ENCODE measurements at regions not wholly inside any gene's neighbourhood (a gene's known extent, or its start where the extent isn't known, plus 50 kb on each side); places are given as distances from the start of the nearest gene placed in this dataset.
"Not testable (repeated sequence)": the region's sequence is repeated elsewhere in the genome, so short reads cannot be mapped to it uniquely, and the experiment has no call there.

DNA sequence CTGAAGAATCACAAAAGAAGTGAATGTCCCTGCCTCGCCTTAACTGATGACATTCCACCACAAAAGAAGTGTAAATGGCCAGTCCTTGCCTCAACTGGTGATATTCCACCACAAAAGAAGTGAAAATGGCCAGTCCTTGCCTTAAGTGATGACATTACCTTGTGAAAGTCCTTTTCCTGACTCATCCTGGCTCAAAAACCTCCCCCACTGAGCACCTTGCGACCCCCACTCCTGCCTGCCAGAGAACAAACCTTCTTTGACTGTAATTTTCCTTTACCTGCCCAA, 328.5 kb upstream of the TECRL start:
- H3K4me1 ChIP-seq (ENCODE audit: control insufficient read depth, insufficient read depth, low read length), result peaks cover 35% of the 10 kb centered on the region
- not testable (repeated sequence) for H3K9me3 ChIP-seq (ENCODE audit: control insufficient read depth, insufficient read depth, low read depth, low read length); H3K4me3 ChIP-seq (ENCODE audit: low read depth, low read length); H3K36me3 ChIP-seq (ENCODE audit: control insufficient read depth, insufficient read depth, low read length); H3K27me3 ChIP-seq (ENCODE audit: control insufficient read depth, insufficient read depth, low read length); H3K9ac ChIP-seq (ENCODE audit: low read length)
- H3K27ac ChIP-seq (ENCODE audit: low read depth, low read length), result peak overlapping the region; percentile 90

DNA sequence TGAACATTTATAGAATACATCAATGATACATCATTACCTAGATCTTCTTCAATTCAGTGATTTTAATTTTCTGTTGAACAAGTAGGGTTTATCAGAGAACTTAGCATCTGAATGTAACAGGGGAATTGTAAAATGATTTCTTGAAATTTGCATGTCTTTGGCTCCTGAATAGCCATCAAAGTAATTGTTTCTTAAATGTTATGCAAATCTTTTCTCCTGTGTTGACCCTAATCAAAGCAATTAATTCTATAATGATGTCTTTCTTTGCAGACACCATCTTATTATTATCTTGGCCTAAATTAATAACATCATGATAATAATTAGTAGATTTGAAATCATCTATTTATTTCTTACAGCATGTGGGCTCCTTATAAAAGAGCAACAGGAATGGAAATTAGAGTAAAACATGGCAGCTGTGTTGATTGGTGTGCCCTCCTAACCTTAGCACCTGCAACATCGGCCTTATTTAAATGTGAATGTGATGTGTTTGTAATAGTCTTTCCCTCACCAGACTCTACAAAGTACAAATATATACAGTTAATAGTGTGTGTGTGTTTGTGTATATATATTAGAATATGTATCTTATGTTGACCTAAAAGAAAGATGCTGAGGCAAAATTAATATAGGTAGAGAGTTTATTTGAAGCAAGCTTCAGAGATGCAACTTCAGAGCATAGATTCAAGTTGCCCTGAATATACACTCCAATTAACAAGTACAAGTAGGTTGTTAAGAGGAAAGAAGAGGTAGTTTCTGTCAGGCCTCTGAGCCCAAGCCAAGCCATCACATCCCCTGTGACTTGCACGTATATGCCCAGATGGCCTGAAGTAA, 328.0 kb upstream of the TECRL start:
- Histone ChIP-seq H3K9me3 (ENCODE audit: control insufficient read depth, insufficient read depth, low read depth, low read length) (no peaks in the 10 kb centered on the region; the same call in 1 of the 2 replicates), H3K4me1 (ENCODE audit: control insufficient read depth, insufficient read depth, low read length) (peaks cover 35% of the 10 kb centered on the region), H3K9ac (ENCODE audit: low read length) (peak overlapping the region; percentile 56), H3K36me3 (ENCODE audit: control insufficient read depth, insufficient read depth, low read length) (peaks cover 2% of the 10 kb centered on the region; the same call in 1 of the 2 replicates), H3K27ac (ENCODE audit: low read depth, low read length) (peak overlapping the region; percentile 90), H3K27me3 (ENCODE audit: control insufficient read depth, insufficient read depth, low read length) (no peaks in the 10 kb centered on the region), H3K4me3 (ENCODE audit: low read depth, low read length) (0 out of 2 replicates have a peak overlapping the region, but pooled peaks have one; percentile 32)

DNA sequence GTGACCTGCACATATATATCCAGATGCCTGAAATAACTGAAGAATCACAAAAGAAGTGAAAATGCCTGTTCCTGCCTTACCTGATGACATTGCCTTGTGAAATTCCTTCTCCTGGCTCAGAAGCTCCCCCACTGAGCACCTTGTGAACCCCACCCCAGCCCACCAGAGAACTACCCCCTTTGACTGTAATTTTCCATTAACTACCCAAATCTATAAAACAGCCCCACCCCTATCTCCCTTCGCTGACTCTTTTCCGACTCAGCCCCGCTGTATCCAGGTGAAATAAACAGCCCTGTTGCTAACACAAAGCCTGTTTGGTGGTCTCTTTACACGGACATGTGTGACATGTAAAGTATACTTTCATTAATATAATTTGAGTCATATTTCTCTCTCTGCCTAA, 320.3 kb upstream of the TECRL start:
- peaks cover 19% of the 10 kb centered on the region for H3K9me3 ChIP-seq (ENCODE audit: control insufficient read depth, insufficient read depth, low read depth, low read length)
- peaks cover 32% of the 10 kb centered on the region; the same call in 1 of the 2 replicates for H3K4me1 ChIP-seq (ENCODE audit: control insufficient read depth, insufficient read depth, low read length)
- no peaks in the 10 kb centered on the region for H3K27me3 ChIP-seq (ENCODE audit: control insufficient read depth, insufficient read depth, low read length)
- no peak overlapping the region; the same call in 1 of the 2 replicates for H3K4me3 ChIP-seq (ENCODE audit: low read depth, low read length)
- H3K27ac ChIP-seq (ENCODE audit: low read depth, low read length), result peak overlapping the region; percentile 94
- H3K36me3 ChIP-seq (ENCODE audit: control insufficient read depth, insufficient read depth, low read length), result peaks cover 6% of the 10 kb centered on the region; the same call in 1 of the 2 replicates
- H3K9ac ChIP-seq (ENCODE audit: low read length), result peak overlapping the region; percentile 34

DNA sequence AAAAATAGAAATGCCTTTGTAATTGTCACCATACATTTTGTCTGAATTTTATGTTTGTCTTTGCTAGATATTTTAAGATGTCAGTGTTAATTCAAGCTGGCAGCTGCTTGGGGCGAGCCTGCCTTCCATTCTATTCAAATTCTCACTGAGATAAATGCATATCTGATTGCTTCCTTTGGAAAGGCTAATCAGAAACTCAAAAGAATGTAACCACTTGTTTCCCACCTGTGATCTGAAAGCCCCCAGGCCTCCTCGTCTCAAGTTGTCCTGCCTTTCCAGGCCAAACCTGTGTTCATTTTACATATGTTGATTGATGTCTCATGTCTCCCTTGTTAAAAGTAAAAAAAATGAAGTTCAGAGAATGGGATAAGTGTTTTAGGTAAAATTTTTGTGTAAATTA, 318.7 kb upstream of the TECRL start:
- Histone ChIP-seq H3K4me3 (ENCODE audit: low read depth, low read length) (no peak overlapping the region), H3K27me3 (ENCODE audit: control insufficient read depth, insufficient read depth, low read length) (no peaks in the 10 kb centered on the region), H3K36me3 (ENCODE audit: control insufficient read depth, insufficient read depth, low read length) (peaks cover 4% of the 10 kb centered on the region; the same call in 1 of the 2 replicates), H3K4me1 (ENCODE audit: control insufficient read depth, insufficient read depth, low read length) (peaks cover 32% of the 10 kb centered on the region; the same call in 1 of the 2 replicates), H3K9ac (ENCODE audit: low read length) (no peak overlapping the region), H3K27ac (ENCODE audit: low read depth, low read length) (peak overlapping the region; percentile 94), H3K9me3 (ENCODE audit: control insufficient read depth, insufficient read depth, low read depth, low read length) (peaks cover 25% of the 10 kb centered on the region)

DNA sequence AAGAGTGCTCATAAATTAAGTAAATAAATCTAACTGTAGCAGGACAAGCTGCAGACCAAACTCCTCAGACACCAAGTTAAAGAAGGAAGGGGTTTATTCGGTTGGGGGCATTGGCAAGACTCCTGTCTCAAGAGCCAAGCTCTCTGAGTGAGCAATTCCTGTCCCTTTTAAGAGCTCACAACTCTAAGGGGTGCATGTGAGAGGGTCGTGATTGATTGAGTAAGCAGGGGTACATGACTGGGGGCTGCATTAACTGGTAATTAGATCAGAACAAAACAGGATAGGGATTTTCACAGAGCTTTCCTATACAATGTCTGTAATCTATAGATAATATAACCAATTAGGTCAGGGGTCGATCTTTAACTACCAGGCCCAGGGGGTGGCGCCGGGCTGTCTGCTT, 318.1 kb upstream of the TECRL start:
- H3K9ac ChIP-seq (ENCODE audit: low read length); H3K4me3 ChIP-seq (ENCODE audit: low read depth, low read length); H3K36me3 ChIP-seq (ENCODE audit: control insufficient read depth, insufficient read depth, low read length); H3K27me3 ChIP-seq (ENCODE audit: control insufficient read depth, insufficient read depth, low read length): not testable (repeated sequence)
- peaks cover 32% of the 10 kb centered on the region; the same call in 1 of the 2 replicates for H3K4me1 ChIP-seq (ENCODE audit: control insufficient read depth, insufficient read depth, low read length)
- H3K27ac ChIP-seq (ENCODE audit: low read depth, low read length), result peak overlapping the region; percentile 94
- peaks cover 25% of the 10 kb centered on the region for H3K9me3 ChIP-seq (ENCODE audit: control insufficient read depth, insufficient read depth, low read depth, low read length)

DNA sequence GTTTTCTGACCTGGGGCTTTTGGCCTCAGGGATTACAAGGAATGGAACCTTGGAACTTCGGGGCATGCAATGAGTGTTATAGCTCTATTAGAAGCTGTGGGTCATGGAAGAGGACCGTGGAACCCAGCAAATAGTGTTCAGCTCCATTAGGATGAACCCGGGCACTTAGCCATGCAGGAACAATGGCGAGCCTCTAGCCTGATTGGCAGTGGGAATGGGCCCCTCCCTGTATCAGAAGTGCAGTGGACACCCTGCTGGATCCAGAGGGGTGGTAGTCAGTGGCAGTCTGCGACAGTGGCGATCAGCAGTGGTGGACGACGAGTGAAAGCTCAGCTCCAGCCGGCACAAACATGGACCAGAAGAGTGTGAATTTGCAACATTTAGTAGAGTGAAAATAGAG, 315.4 kb upstream of the TECRL start:
- H3K4me3 ChIP-seq (ENCODE audit: low read depth, low read length), result no peak overlapping the region
- H3K27me3 ChIP-seq (ENCODE audit: control insufficient read depth, insufficient read depth, low read length), result no peaks in the 10 kb centered on the region
- peaks cover 5% of the 10 kb centered on the region; the same call in 1 of the 2 replicates for H3K36me3 ChIP-seq (ENCODE audit: control insufficient read depth, insufficient read depth, low read length)
- H3K9ac ChIP-seq (ENCODE audit: low read length), result no peak overlapping the region
- H3K9me3 ChIP-seq (ENCODE audit: control insufficient read depth, insufficient read depth, low read depth, low read length), result peaks cover 26% of the 10 kb centered on the region; the same call in 1 of the 2 replicates
- H3K4me1 ChIP-seq (ENCODE audit: control insufficient read depth, insufficient read depth, low read length), result peaks cover 25% of the 10 kb centered on the region; the same call in 1 of the 2 replicates
- no peak overlapping the region for H3K27ac ChIP-seq (ENCODE audit: low read depth, low read length)

DNA sequence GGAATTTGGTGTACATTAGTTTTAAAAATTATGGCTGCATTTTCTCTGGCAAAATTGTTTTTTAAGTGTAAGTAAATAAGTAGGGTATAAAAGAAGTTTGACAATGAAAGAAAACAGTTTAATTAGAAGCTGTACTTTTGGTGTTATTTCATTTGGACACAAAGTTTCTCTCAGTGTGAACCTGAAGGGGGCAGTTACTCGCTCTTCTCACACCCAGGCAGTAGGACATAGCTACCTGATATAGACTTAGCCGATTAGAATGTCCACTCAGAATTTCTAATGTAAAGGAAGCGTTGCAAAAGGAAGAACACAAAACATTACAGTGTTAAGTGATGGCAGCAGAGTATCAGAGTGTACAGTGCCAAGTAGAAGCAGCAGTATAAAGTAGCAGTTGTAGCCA, 311.9 kb upstream of the TECRL start:
- Histone ChIP-seq H3K27me3 (ENCODE audit: control insufficient read depth, insufficient read depth, low read length) (no peaks in the 10 kb centered on the region), H3K4me1 (ENCODE audit: control insufficient read depth, insufficient read depth, low read length) (no peaks in the 10 kb centered on the region), H3K27ac (ENCODE audit: low read depth, low read length) (no peak overlapping the region), H3K9me3 (ENCODE audit: control insufficient read depth, insufficient read depth, low read depth, low read length) (peaks cover 48% of the 10 kb centered on the region), H3K9ac (ENCODE audit: low read length) (no peak overlapping the region), H3K4me3 (ENCODE audit: low read depth, low read length) (no peak overlapping the region), H3K36me3 (ENCODE audit: control insufficient read depth, insufficient read depth, low read length) (0 out of 2 replicates have a peak, but pooled peaks cover 4% of the 10 kb centered on the region)

DNA sequence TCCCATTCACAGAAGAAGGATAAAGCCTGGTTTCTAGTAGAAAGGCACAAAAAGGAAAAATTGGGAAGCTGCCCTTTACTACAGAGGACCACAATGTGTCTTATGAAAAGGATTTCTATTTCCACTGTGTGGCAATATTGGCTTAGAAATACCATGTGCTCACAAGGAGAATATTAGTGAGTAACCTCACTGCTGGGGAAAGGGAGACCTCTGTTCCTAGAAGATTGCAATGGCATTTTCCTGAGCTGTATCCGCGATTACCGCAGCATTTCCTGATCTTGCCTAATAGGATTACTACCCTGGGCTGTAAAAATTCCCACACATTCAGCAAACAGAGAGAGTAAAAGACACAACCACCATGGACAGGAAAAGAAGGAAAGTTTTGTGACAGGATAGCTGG, 308.8 kb upstream of the TECRL start:
- no peaks in the 10 kb centered on the region for H3K4me1 ChIP-seq (ENCODE audit: control insufficient read depth, insufficient read depth, low read length)
- no peaks in the 10 kb centered on the region for H3K27me3 ChIP-seq (ENCODE audit: control insufficient read depth, insufficient read depth, low read length)
- H3K36me3 ChIP-seq (ENCODE audit: control insufficient read depth, insufficient read depth, low read length), result 0 out of 2 replicates have a peak, but pooled peaks cover 4% of the 10 kb centered on the region
- H3K27ac ChIP-seq (ENCODE audit: low read depth, low read length), result no peak overlapping the region
- peaks cover 35% of the 10 kb centered on the region for H3K9me3 ChIP-seq (ENCODE audit: control insufficient read depth, insufficient read depth, low read depth, low read length)
- no peak overlapping the region for H3K4me3 ChIP-seq (ENCODE audit: low read depth, low read length)
- H3K9ac ChIP-seq (ENCODE audit: low read length), result no peak overlapping the region

DNA sequence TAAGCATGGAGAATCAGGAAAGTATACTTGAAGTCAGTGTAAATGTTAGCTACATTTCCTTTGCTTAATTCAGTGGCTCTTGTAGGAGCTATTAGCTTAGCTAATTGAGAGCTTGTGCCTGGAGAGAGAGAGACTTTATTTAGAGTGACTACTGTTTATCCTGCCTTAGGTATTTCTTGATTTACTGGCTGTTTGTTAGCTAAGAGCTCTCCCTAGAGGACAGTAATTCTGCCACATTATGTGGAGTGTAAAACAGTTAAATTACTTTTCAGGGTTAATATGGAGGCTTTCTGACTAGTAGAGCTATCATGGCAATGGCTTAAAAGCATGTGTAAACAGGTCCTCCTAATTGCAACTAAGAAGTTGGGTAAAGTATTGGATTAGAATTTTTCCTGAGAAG, 306.5 kb upstream of the TECRL start:
- Histone ChIP-seq H3K4me3 (ENCODE audit: low read depth, low read length) (no peak overlapping the region), H3K9ac (ENCODE audit: low read length) (no peak overlapping the region), H3K27ac (ENCODE audit: low read depth, low read length) (no peak overlapping the region), H3K27me3 (ENCODE audit: control insufficient read depth, insufficient read depth, low read length) (no peaks in the 10 kb centered on the region), H3K36me3 (ENCODE audit: control insufficient read depth, insufficient read depth, low read length) (0 out of 2 replicates have a peak, but pooled peaks cover 4% of the 10 kb centered on the region), H3K9me3 (ENCODE audit: control insufficient read depth, insufficient read depth, low read depth, low read length) (peaks cover 35% of the 10 kb centered on the region), H3K4me1 (ENCODE audit: control insufficient read depth, insufficient read depth, low read length) (no peaks in the 10 kb centered on the region)

DNA sequence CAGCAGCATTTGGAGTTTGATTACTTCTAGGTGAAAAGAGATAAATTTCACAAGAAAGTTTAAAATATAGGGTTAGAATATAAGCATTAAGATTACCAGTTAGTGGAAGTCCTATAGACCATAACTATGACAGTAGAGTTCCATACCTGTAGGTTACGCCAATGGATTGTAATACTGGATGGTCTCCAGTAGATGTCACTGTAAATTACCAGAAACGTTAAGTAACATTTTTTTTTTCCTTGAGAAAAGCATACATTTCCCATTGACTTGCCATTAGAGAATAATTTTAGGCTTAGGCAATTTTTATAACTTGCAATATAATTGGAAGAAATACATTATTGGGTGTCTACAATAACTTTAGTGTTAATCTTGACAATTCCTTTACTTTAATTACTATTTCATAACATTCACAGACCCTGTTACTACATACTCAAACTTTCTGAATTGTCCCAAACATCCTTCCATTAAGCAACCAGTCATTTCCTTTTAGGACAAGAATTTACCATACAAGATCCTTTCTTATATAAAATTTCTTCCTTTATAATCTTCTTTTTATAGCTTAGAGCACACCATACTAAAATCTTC, 304.1 kb upstream of the TECRL start:
- Histone ChIP-seq H3K4me1 (ENCODE audit: control insufficient read depth, insufficient read depth, low read length) (no peaks in the 10 kb centered on the region), H3K9ac (ENCODE audit: low read length) (no peak overlapping the region), H3K36me3 (ENCODE audit: control insufficient read depth, insufficient read depth, low read length) (no peaks in the 10 kb centered on the region), H3K27ac (ENCODE audit: low read depth, low read length) (no peak overlapping the region), H3K4me3 (ENCODE audit: low read depth, low read length) (no peak overlapping the region), H3K9me3 (ENCODE audit: control insufficient read depth, insufficient read depth, low read depth, low read length) (peaks cover 22% of the 10 kb centered on the region), H3K27me3 (ENCODE audit: control insufficient read depth, insufficient read depth, low read length) (no peaks in the 10 kb centered on the region)

DNA sequence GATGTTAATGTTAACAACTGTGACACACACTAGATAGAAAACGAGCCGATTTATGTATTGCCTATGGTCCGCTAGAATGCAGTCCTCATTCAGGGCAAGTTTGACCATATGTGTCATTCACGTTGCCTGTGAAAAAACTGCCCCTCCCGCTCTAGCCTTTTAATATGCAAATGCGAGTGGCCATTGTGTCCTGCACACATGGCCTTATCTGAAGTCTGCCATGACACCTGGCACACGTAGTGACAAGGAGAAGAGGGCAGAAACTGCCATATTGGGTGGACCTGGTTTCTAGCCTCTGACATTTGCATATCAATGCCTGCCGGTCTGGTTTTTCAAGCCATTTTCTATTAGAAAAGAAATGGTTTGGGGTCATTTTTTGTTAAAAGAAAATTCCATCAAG, 303.3 kb upstream of the TECRL start:
- Histone ChIP-seq H3K36me3 (ENCODE audit: control insufficient read depth, insufficient read depth, low read length) (no peaks in the 10 kb centered on the region), H3K27me3 (ENCODE audit: control insufficient read depth, insufficient read depth, low read length) (no peaks in the 10 kb centered on the region), H3K27ac (ENCODE audit: low read depth, low read length) (no peak overlapping the region), H3K4me3 (ENCODE audit: low read depth, low read length) (no peak overlapping the region), H3K9ac (ENCODE audit: low read length) (no peak overlapping the region), H3K9me3 (ENCODE audit: control insufficient read depth, insufficient read depth, low read depth, low read length) (peaks cover 14% of the 10 kb centered on the region), H3K4me1 (ENCODE audit: control insufficient read depth, insufficient read depth, low read length) (no peaks in the 10 kb centered on the region)

Measured in HUES6 (cell line).